ENCODE measurements at regions not wholly inside any gene's neighbourhood (a gene's known extent, or its start where the extent isn't known, plus 50 kb on each side); places are given as distances from the start of the nearest gene placed in this dataset.

GRCh38 chr7:32178677-32179366 is 108.6 kb upstream of the PDE1C start:
- no peaks in the 10 kb centered on the region for H3K4me1 Mint-ChIP-seq
- Histone ChIP-seq H3K27me3 (ENCODE audit: control insufficient read depth in 2 of 2, insufficient read depth in 2 of 2, low read length in 2 of 2) (no peaks in the 10 kb centered on the region), H3K4me1 (ENCODE audit: control insufficient read depth in 2 of 2, insufficient read depth in 2 of 2, low read length in 2 of 2) (no peaks in the 10 kb centered on the region), H3K9me3 (ENCODE audit: control insufficient read depth in 2 of 3, low read length in 3 of 3) (no peaks in the 10 kb centered on the region), H3K4me3 (ENCODE audit: low read length) (no peak overlapping the region), H3K27ac (ENCODE audit: low read depth, low read length) (no peak overlapping the region), H3K36me3 (ENCODE audit: control insufficient read depth in 2 of 3, insufficient read depth in 3 of 3, low read length in 3 of 3) (no peaks in the 10 kb centered on the region)
- H3K27ac Mint-ChIP-seq: no peak overlapping the region
- intact Hi-C loops (cut with micrococcal nuclease): no loop called here
- ChIA-PET POLR2A (no interaction called here), CTCF (no interaction called here)
- peaks cover 0 to 5% (median 0%) of the 10 kb centered on the region in 5 donors for H3K27me3 Mint-ChIP-seq
- ATAC-seq (no peak), DNase-seq (no peak)
- H3K4me3 Mint-ChIP-seq: no peak overlapping the region
- H3K9me3 Mint-ChIP-seq: peaks cover 0 to 6% (median 2%) of the 10 kb centered on the region in 11 donors
- H3K36me3 Mint-ChIP-seq: no peaks in the 10 kb centered on the region

- no peaks in the 10 kb centered on the region for H3K36me3 Mint-ChIP-seq
- no peaks in the 10 kb centered on the region for H3K9me3 ChIP-seq (ENCODE audit: control insufficient read depth in 2 of 3, low read length in 3 of 3)
- peaks cover 0 to 4% (median 0%) of the 10 kb centered on the region in 11 donors for H3K9me3 Mint-ChIP-seq
- H3K4me3 Mint-ChIP-seq: no peak overlapping the region
- CTCF ChIA-PET: no interaction called here
- H3K36me3 ChIP-seq (ENCODE audit: control insufficient read depth in 2 of 3, insufficient read depth in 3 of 3, low read length in 3 of 3): no peaks in the 10 kb centered on the region
- no peak for DNase-seq
- POLR2A ChIA-PET: no interaction called here
- H3K27ac ChIP-seq (ENCODE audit: low read depth, low read length): no peak overlapping the region
- no peaks in the 10 kb centered on the region for H3K4me1 Mint-ChIP-seq
- ATAC-seq: no peak
- peaks cover 0 to 5% (median 0%) of the 10 kb centered on the region in 5 donors for H3K27me3 Mint-ChIP-seq
- H3K27me3 ChIP-seq (ENCODE audit: control insufficient read depth in 2 of 2, insufficient read depth in 2 of 2, low read length in 2 of 2): no peaks in the 10 kb centered on the region
- H3K4me3 ChIP-seq (ENCODE audit: low read length): no peak overlapping the region
- H3K4me1 ChIP-seq (ENCODE audit: control insufficient read depth in 2 of 2, insufficient read depth in 2 of 2, low read length in 2 of 2): no peaks in the 10 kb centered on the region
- H3K27ac Mint-ChIP-seq: peak overlapping the region in 1 of 9 donors; percentile 47
- intact Hi-C loops (cut with micrococcal nuclease): no loop called here
Measured at GRCh38 chr7:32177232-32177631, 107.0 kb upstream of the PDE1C start.

DNA sequence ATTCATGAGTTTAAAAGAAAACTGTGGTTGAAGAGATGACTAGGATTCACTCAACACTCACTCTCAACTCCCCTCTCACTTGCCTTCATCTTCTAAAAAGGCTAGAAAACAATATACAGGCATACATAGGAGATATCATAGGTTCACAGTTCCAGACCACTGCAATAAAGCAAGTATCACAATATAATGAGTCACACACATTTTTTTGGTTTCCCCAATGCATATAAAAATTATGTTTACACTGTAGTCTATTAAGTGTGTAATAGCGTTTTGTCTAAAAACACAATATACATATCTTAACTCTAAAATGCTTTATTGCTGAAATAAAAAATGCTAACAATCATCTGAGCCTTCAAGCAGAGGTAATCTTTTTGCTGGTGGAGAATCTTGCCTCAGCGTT is 104.9 kb upstream of the PDE1C start:
- H3K9me3 Mint-ChIP-seq: peaks cover 0 to 8% (median 0%) of the 10 kb centered on the region in 11 donors
- H3K27me3 Mint-ChIP-seq: peaks cover 0 to 11% (median 5%) of the 10 kb centered on the region in 5 donors
- no peak overlapping the region for H3K27ac Mint-ChIP-seq
- H3K4me3 Mint-ChIP-seq: no peak overlapping the region
- H3K27ac ChIP-seq (ENCODE audit: low read depth, low read length): no peak overlapping the region
- H3K4me3 ChIP-seq (ENCODE audit: low read length): no peak overlapping the region
- H3K9me3 ChIP-seq (ENCODE audit: control insufficient read depth in 2 of 3, low read length in 3 of 3): no peaks in the 10 kb centered on the region
- DNase-seq: no peak
- no peaks in the 10 kb centered on the region for H3K27me3 ChIP-seq (ENCODE audit: control insufficient read depth in 2 of 2, insufficient read depth in 2 of 2, low read length in 2 of 2)
- intact Hi-C loops (cut with micrococcal nuclease): no loop called here
- no peaks in the 10 kb centered on the region for H3K36me3 Mint-ChIP-seq
- H3K36me3 ChIP-seq (ENCODE audit: control insufficient read depth in 2 of 3, insufficient read depth in 3 of 3, low read length in 3 of 3): no peaks in the 10 kb centered on the region
- ATAC-seq: no peak
- no peaks in the 10 kb centered on the region for H3K4me1 Mint-ChIP-seq
- no peaks in the 10 kb centered on the region for H3K4me1 ChIP-seq (ENCODE audit: control insufficient read depth in 2 of 2, insufficient read depth in 2 of 2, low read length in 2 of 2)
- POLR2A ChIA-PET: no interaction called here
- CTCF ChIA-PET: no interaction called here

DNA sequence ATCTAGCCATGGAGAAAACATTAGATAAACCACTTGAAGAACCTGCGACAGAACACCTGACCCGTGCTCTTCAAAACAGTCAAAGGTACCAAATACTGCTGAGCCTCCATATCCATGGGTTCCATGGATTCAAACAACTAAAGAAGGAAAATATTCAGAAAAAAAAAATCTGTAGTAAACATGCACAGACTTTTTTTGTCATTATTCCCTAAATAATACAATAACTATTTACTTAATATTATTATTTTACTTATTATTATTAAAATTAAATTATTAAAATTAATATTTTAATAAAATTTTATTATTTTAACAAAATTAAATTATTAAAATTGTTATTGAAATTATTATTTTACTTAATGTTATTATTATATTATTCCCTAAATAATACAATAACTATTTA is 101.0 kb upstream of the PDE1C start:
- peaks cover 0 to 2% (median 0%) of the 10 kb centered on the region in 7 donors for H3K4me1 Mint-ChIP-seq
- peaks cover 0 to 13% (median 0%) of the 10 kb centered on the region in 5 donors for H3K27me3 Mint-ChIP-seq
- peaks cover 0 to 6% (median 0%) of the 10 kb centered on the region in 11 donors for H3K9me3 Mint-ChIP-seq
- Histone ChIP-seq H3K27me3 (ENCODE audit: control insufficient read depth in 2 of 2, insufficient read depth in 2 of 2, low read length in 2 of 2) (no peaks in the 10 kb centered on the region), H3K27ac (ENCODE audit: low read depth, low read length) (no peak overlapping the region), H3K36me3 (ENCODE audit: control insufficient read depth in 2 of 3, insufficient read depth in 3 of 3, low read length in 3 of 3) (no peaks in the 10 kb centered on the region), H3K4me3 (ENCODE audit: low read length) (no peak overlapping the region), H3K9me3 (ENCODE audit: control insufficient read depth in 2 of 3, low read length in 3 of 3) (no peaks in the 10 kb centered on the region), H3K4me1 (ENCODE audit: control insufficient read depth in 2 of 2, insufficient read depth in 2 of 2, low read length in 2 of 2) (no peaks in the 10 kb centered on the region)
- no peak overlapping the region for H3K4me3 Mint-ChIP-seq
- H3K36me3 Mint-ChIP-seq: no peaks in the 10 kb centered on the region
- ChIA-PET POLR2A (no interaction called here), CTCF (no interaction called here)
- DNase-seq: no peak
- no peak for ATAC-seq
- no peak overlapping the region for H3K27ac Mint-ChIP-seq
- intact Hi-C loops (cut with micrococcal nuclease): no loop called here

- Mint-ChIP-seq H3K27me3 (peaks cover 0 to 13% (median 0%) of the 10 kb centered on the region in 5 donors), H3K4me1 (peaks cover 0 to 2% (median 0%) of the 10 kb centered on the region in 7 donors), H3K9me3 (peaks cover 0 to 6% (median 0%) of the 10 kb centered on the region in 11 donors), H3K4me3 (no peak overlapping the region), H3K27ac (no peak overlapping the region), H3K36me3 (no peaks in the 10 kb centered on the region)
- Histone ChIP-seq H3K9me3 (ENCODE audit: control insufficient read depth in 2 of 3, low read length in 3 of 3) (no peaks in the 10 kb centered on the region), H3K27ac (ENCODE audit: low read depth, low read length) (no peak overlapping the region), H3K4me3 (ENCODE audit: low read length) (no peak overlapping the region), H3K27me3 (ENCODE audit: control insufficient read depth in 2 of 2, insufficient read depth in 2 of 2, low read length in 2 of 2) (no peaks in the 10 kb centered on the region), H3K36me3 (ENCODE audit: control insufficient read depth in 2 of 3, insufficient read depth in 3 of 3, low read length in 3 of 3) (no peaks in the 10 kb centered on the region), H3K4me1 (ENCODE audit: control insufficient read depth in 2 of 2, insufficient read depth in 2 of 2, low read length in 2 of 2) (no peaks in the 10 kb centered on the region)
- ChIA-PET CTCF (no interaction called here), POLR2A (no interaction called here)
- DNase-seq (no peak), ATAC-seq (no peak)
- intact Hi-C loops (cut with micrococcal nuclease): no loop called here
Measured at GRCh38 chr7:32170838-32171237, 100.6 kb upstream of the PDE1C start.

- ATAC-seq: no peak
- peaks cover 0 to 9% (median 0%) of the 10 kb centered on the region in 11 donors for H3K9me3 Mint-ChIP-seq
Measured at GRCh38 chr7:32169228-32169627, 99.0 kb upstream of the PDE1C start.

GRCh38 chr7:32167815-32168214 is 97.6 kb upstream of the PDE1C start:
- Mint-ChIP-seq H3K27me3 (peaks cover 0 to 13% (median 0%) of the 10 kb centered on the region in 5 donors), H3K36me3 (no peaks in the 10 kb centered on the region), H3K27ac (no peak overlapping the region), H3K4me3 (no peak overlapping the region), H3K4me1 (peaks cover 0 to 2% (median 0%) of the 10 kb centered on the region in 7 donors), H3K9me3 (peaks cover 0 to 9% (median 0%) of the 10 kb centered on the region in 11 donors)
- Histone ChIP-seq H3K9me3 (ENCODE audit: control insufficient read depth in 2 of 3, low read length in 3 of 3) (no peaks in the 10 kb centered on the region), H3K4me3 (ENCODE audit: low read length) (no peak overlapping the region), H3K27ac (ENCODE audit: low read depth, low read length) (no peak overlapping the region), H3K27me3 (ENCODE audit: control insufficient read depth in 2 of 2, insufficient read depth in 2 of 2, low read length in 2 of 2) (no peaks in the 10 kb centered on the region), H3K36me3 (ENCODE audit: control insufficient read depth in 2 of 3, insufficient read depth in 3 of 3, low read length in 3 of 3) (no peaks in the 10 kb centered on the region), H3K4me1 (ENCODE audit: control insufficient read depth in 2 of 2, insufficient read depth in 2 of 2, low read length in 2 of 2) (no peaks in the 10 kb centered on the region)
- CTCF ChIA-PET: no interaction called here
- ATAC-seq (no peak), DNase-seq (no peak)
- POLR2A ChIA-PET: no interaction called here
- intact Hi-C loops (cut with micrococcal nuclease): no loop called here

More at GRCh38 chr7:32169228-32169627, 99.0 kb upstream of the PDE1C start:
- no peak for DNase-seq
- peaks cover 0 to 13% (median 0%) of the 10 kb centered on the region in 5 donors for H3K27me3 Mint-ChIP-seq
- Histone ChIP-seq H3K4me1 (ENCODE audit: control insufficient read depth in 2 of 2, insufficient read depth in 2 of 2, low read length in 2 of 2) (no peaks in the 10 kb centered on the region), H3K36me3 (ENCODE audit: control insufficient read depth in 2 of 3, insufficient read depth in 3 of 3, low read length in 3 of 3) (no peaks in the 10 kb centered on the region), H3K27ac (ENCODE audit: low read depth, low read length) (no peak overlapping the region), H3K9me3 (ENCODE audit: control insufficient read depth in 2 of 3, low read length in 3 of 3) (no peaks in the 10 kb centered on the region), H3K27me3 (ENCODE audit: control insufficient read depth in 2 of 2, insufficient read depth in 2 of 2, low read length in 2 of 2) (no peaks in the 10 kb centered on the region), H3K4me3 (ENCODE audit: low read length) (no peak overlapping the region)
- CTCF ChIA-PET: no interaction called here
- H3K4me1 Mint-ChIP-seq: peaks cover 0 to 2% (median 0%) of the 10 kb centered on the region in 7 donors
- no peak overlapping the region for H3K4me3 Mint-ChIP-seq
- POLR2A ChIA-PET: no interaction called here
- no peaks in the 10 kb centered on the region for H3K36me3 Mint-ChIP-seq
- H3K27ac Mint-ChIP-seq: no peak overlapping the region
- intact Hi-C loops (cut with micrococcal nuclease): no loop called here

Data from naive thymus-derived CD4-positive, alpha-beta T cell (primary cell).